ENCODE measurements at regions not wholly inside any gene's neighbourhood (a gene's known extent, or its start where the extent isn't known, plus 50 kb on each side); places are given as distances from the start of the nearest gene placed in this dataset.

GRCh38 chr18:43393174-43393573 lies 115.9 kb upstream of the SYT4 start:
- H3K4me3 ChIP-seq (ENCODE audit: insufficient read depth, low read length, poor library complexity, severe bottlenecking): no peak overlapping the region
- no peaks in the 10 kb centered on the region for H3K79me2 ChIP-seq (ENCODE audit: insufficient read depth, low read length)
- no peaks in the 10 kb centered on the region for H3K36me3 ChIP-seq (ENCODE audit: low read length)
- H4K20me1 ChIP-seq (ENCODE audit: low read depth, low read length): no peaks in the 10 kb centered on the region
- H3K4me2 ChIP-seq (ENCODE audit: low read depth, low read length, poor library complexity, severe bottlenecking): no peak overlapping the region
- H3K9ac ChIP-seq (ENCODE audit: low read length): no peak overlapping the region
- H3K9me2 ChIP-seq (replicated peaks; ENCODE audit: insufficient read depth, low read length): no peaks in the 10 kb centered on the region
- H2AFZ ChIP-seq (ENCODE audit: low read depth, low read length, severe bottlenecking): no peak overlapping the region
- TF ChIP-seq EZH2phosphoT487 (conservative IDR thresholded peaks at IDR 0.05; ENCODE audit: low read length) (no peak), CTCF (IDR thresholded peaks at IDR 0.05; ENCODE audit: insufficient read depth, low read length, poor library complexity, severe bottlenecking) (no peak)
- no peaks in the 10 kb centered on the region for H3K9me3 ChIP-seq (ENCODE audit: insufficient read depth, low read length)
- H3K27me3 ChIP-seq (ENCODE audit: low read length): no peaks in the 10 kb centered on the region
- H3F3A ChIP-seq (ENCODE audit: insufficient read depth): no peaks in the 10 kb centered on the region
- no peak overlapping the region for H3K27ac ChIP-seq (ENCODE audit: low read depth, low read length)

GRCh38 chr18:43396266-43396665 lies 119.0 kb upstream of the SYT4 start:
- Histone ChIP-seq H3K9ac (ENCODE audit: low read length) (no peak overlapping the region), H3F3A (ENCODE audit: insufficient read depth) (no peaks in the 10 kb centered on the region), H3K9me3 (ENCODE audit: insufficient read depth, low read length) (no peaks in the 10 kb centered on the region), H3K36me3 (ENCODE audit: low read length) (no peaks in the 10 kb centered on the region), H3K27me3 (ENCODE audit: low read length) (no peaks in the 10 kb centered on the region), H3K4me3 (ENCODE audit: insufficient read depth, low read length, poor library complexity, severe bottlenecking) (no peak overlapping the region), H3K4me2 (ENCODE audit: low read depth, low read length, poor library complexity, severe bottlenecking) (no peak overlapping the region), H3K9me2 (replicated peaks; ENCODE audit: insufficient read depth, low read length) (no peaks in the 10 kb centered on the region), H3K79me2 (ENCODE audit: insufficient read depth, low read length) (no peaks in the 10 kb centered on the region), H3K27ac (ENCODE audit: low read depth, low read length) (no peak overlapping the region), H4K20me1 (ENCODE audit: low read depth, low read length) (no peaks in the 10 kb centered on the region), H2AFZ (ENCODE audit: low read depth, low read length, severe bottlenecking) (no peak overlapping the region)
- TF ChIP-seq EZH2phosphoT487 (conservative IDR thresholded peaks at IDR 0.05; ENCODE audit: low read length) (no peak), CTCF (IDR thresholded peaks at IDR 0.05; ENCODE audit: insufficient read depth, low read length, poor library complexity, severe bottlenecking) (peak; percentile 30)

- no peaks in the 10 kb centered on the region for H3F3A ChIP-seq (ENCODE audit: insufficient read depth)
- TF ChIP-seq CTCF (IDR thresholded peaks at IDR 0.05; ENCODE audit: insufficient read depth, low read length, poor library complexity, severe bottlenecking) (no peak), EZH2phosphoT487 (conservative IDR thresholded peaks at IDR 0.05; ENCODE audit: low read length) (no peak)
- no peaks in the 10 kb centered on the region for H4K20me1 ChIP-seq (ENCODE audit: low read depth, low read length)
- H3K79me2 ChIP-seq (ENCODE audit: insufficient read depth, low read length): no peaks in the 10 kb centered on the region
- H3K27ac ChIP-seq (ENCODE audit: low read depth, low read length): no peak overlapping the region
- no peaks in the 10 kb centered on the region for H3K36me3 ChIP-seq (ENCODE audit: low read length)
- H2AFZ ChIP-seq (ENCODE audit: low read depth, low read length, severe bottlenecking): no peak overlapping the region
- H3K9ac ChIP-seq (ENCODE audit: low read length): no peak overlapping the region
- H3K9me3 ChIP-seq (ENCODE audit: insufficient read depth, low read length): no peaks in the 10 kb centered on the region
- H3K9me2 ChIP-seq (replicated peaks; ENCODE audit: insufficient read depth, low read length): no peaks in the 10 kb centered on the region
- no peak overlapping the region for H3K4me3 ChIP-seq (ENCODE audit: insufficient read depth, low read length, poor library complexity, severe bottlenecking)
- no peak overlapping the region for H3K4me2 ChIP-seq (ENCODE audit: low read depth, low read length, poor library complexity, severe bottlenecking)
- H3K27me3 ChIP-seq (ENCODE audit: low read length): no peaks in the 10 kb centered on the region
Measured at GRCh38 chr18:43398601-43399000, 121.3 kb upstream of the SYT4 start.

Data from SU-DHL-6 (cell line).